Hepatocyte (in vitro differentiated cells): ENCODE measurements at regions not wholly inside any gene's neighbourhood (a gene's known extent, or its start where the extent isn't known, plus 50 kb on each side); places are given as distances from the start of the nearest gene placed in this dataset.

ENCODE experiments used
- DNase-seq: peaks from one replicate; pipeline ENCODE4 v3.0.0-alpha.2; 2016; ENCODE audit warnings: low spot score
- H2AFZ ChIP-seq: fragments of 200-600 bp; sonication (generic); 2 replicates; pipeline ENCODE4 v1.6.0; 2016; ENCODE audit warnings: antibody characterized with exemption, mild to moderate bottlenecking
- H3K27ac ChIP-seq: fragments of 200-600 bp; sonication (generic); 2 replicates; pipeline ENCODE4 v1.5.1; 2016; ENCODE audit warnings: mild to moderate bottlenecking
- H3K27me3 ChIP-seq: fragments of 200-600 bp; sonication (generic); 2 replicates; pipeline ENCODE4 v1.6.1; 2016
- H3K36me3 ChIP-seq: fragments of 200-600 bp; sonication (generic); replicated peaks from 2 replicates; pipeline ENCODE4 v1.5.1; 2016; ENCODE audit warnings: low read depth; ENCODE audit not compliant: insufficient read depth
- H3K4me1 ChIP-seq: fragments of 200-600 bp; sonication (generic); 2 replicates; pipeline ENCODE4 v1.5.1; 2016; ENCODE audit warnings: mild to moderate bottlenecking, moderate library complexity; ENCODE audit not compliant: insufficient read depth
- H3K4me2 ChIP-seq: fragments of 200-600 bp; sonication (generic); 2 replicates; pipeline ENCODE4 v1.6.0; 2016
- H3K4me3 ChIP-seq: fragments of 200-600 bp; sonication (generic); 2 replicates; pipeline ENCODE4 v1.5.1; 2016; ENCODE audit warnings: mild to moderate bottlenecking
- H3K79me2 ChIP-seq: fragments of 200-600 bp; sonication (generic); 2 replicates; pipeline ENCODE4 v1.6.0; 2017; ENCODE audit warnings: mild to moderate bottlenecking
- H3K9me2 ChIP-seq: fragments of 200-600 bp; sonication (generic); replicated peaks from 2 replicates; pipeline ENCODE4 v1.6.0; 2017; ENCODE audit warnings: mild to moderate bottlenecking; ENCODE audit not compliant: insufficient read depth
- H3K9me3 ChIP-seq: fragments of 200-600 bp; sonication (generic); 2 replicates; pipeline ENCODE4 v1.5.1; 2016; ENCODE audit warnings: low read depth, mild to moderate bottlenecking
- H4K20me1 ChIP-seq: fragments of 200-600 bp; sonication (generic); 2 replicates; pipeline ENCODE4 v1.6.0; 2016; ENCODE audit warnings: mild to moderate bottlenecking; ENCODE audit not compliant: insufficient read depth, poor library complexity, severe bottlenecking
- EZH2 ChIP-seq: fragments of 200-600 bp; sonication (generic); IDR thresholded peaks from 2 replicates; pipeline ENCODE4 v1.6.1; 2016; ENCODE audit warnings: antibody characterized with exemption, mild to moderate bottlenecking, borderline replicate concordance
- EZH2phosphoT487 ChIP-seq: fragments of 200-600 bp; sonication (generic); IDR thresholded peaks from one replicate; pipeline ENCODE4 v1.6.1; 2018; ENCODE audit warnings: antibody characterized with exemption, mild to moderate bottlenecking, low read depth, moderate library complexity; ENCODE audit not compliant: unreplicated experiment, severe bottlenecking
- WGBS: methylation state at CpG from one replicate; pipeline ENCODE4 v1.1.6; 2016; ENCODE audit warnings: low lambda C conversion rate; ENCODE audit errors: missing lambda C conversion rate; 5-methylcytosine and 5-hydroxymethylcytosine counted together
- TF ChIP-seq, protein P1 (sequence below): fragments of 200-600 bp; sonication (generic); IDR thresholded peaks from 2 replicates; pipeline ENCODE4 v1.5.1; 2016; ENCODE audit warnings: antibody characterized with exemption, mild to moderate bottlenecking; ENCODE audit not compliant: poor library complexity

DNA sequence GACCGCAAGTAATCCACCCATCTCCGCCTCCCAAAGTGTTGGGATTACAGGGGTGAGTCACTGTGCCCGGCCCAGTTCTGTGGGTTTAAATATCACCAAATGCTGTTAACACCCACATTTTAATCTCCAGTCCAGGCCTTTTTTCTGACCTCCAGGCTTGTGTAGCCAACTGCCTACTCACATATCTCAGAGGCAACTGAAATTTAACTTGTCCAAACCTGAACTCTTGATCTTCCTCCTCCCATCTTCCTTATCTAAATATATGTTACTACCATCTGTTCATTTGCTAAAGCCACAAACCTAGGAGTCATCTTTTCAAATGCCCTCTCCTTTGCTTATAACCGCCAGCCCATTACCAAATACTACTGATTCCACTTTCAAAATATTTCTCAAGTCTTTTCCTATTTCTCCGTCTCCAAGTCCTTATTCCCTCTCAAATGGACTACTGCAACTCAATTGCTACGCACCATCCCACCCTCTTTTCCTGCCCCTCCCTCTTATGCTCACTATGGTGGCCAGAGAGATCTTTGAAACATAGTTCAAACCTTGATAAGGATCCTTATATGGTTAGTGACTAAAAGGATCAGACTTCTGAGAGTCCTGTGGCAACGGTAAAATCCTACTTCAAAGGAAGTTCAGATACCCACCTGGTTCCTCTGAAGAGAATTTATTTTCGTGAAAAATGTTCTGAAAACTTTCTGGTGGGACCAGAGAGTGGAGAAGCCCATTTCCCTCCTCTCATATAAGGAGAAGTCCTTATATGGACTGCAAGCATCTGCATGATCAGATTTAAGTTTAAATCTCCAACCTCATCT is 78.5 kb upstream of the CDC42BPA start:
- H3K9me3 ChIP-seq = no peaks in the 10 kb centered on the region
- no peak overlapping the region for H3K4me3 ChIP-seq
- no peaks in the 10 kb centered on the region for H3K27me3 ChIP-seq
- no peak overlapping the region for H3K4me2 ChIP-seq
- H3K27ac ChIP-seq = no peak overlapping the region
- H2AFZ ChIP-seq = no peak overlapping the region
- no peak for DNase-seq
- H3K9me2 ChIP-seq = no peaks in the 10 kb centered on the region
- H4K20me1 ChIP-seq = no peaks in the 10 kb centered on the region
- H3K79me2 ChIP-seq = no peaks in the 10 kb centered on the region
- TF ChIP-seq, protein P1, sequence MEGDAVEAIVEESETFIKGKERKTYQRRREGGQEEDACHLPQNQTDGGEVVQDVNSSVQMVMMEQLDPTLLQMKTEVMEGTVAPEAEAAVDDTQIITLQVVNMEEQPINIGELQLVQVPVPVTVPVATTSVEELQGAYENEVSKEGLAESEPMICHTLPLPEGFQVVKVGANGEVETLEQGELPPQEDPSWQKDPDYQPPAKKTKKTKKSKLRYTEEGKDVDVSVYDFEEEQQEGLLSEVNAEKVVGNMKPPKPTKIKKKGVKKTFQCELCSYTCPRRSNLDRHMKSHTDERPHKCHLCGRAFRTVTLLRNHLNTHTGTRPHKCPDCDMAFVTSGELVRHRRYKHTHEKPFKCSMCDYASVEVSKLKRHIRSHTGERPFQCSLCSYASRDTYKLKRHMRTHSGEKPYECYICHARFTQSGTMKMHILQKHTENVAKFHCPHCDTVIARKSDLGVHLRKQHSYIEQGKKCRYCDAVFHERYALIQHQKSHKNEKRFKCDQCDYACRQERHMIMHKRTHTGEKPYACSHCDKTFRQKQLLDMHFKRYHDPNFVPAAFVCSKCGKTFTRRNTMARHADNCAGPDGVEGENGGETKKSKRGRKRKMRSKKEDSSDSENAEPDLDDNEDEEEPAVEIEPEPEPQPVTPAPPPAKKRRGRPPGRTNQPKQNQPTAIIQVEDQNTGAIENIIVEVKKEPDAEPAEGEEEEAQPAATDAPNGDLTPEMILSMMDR = no peak
- TF ChIP-seq EZH2phosphoT487 = no peak
- 76% methylated on average over 8 of the region's 8 CpGs for WGBS
- no peaks in the 10 kb centered on the region for H3K36me3 ChIP-seq
- H3K4me1 ChIP-seq = no peaks in the 10 kb centered on the region

DNA sequence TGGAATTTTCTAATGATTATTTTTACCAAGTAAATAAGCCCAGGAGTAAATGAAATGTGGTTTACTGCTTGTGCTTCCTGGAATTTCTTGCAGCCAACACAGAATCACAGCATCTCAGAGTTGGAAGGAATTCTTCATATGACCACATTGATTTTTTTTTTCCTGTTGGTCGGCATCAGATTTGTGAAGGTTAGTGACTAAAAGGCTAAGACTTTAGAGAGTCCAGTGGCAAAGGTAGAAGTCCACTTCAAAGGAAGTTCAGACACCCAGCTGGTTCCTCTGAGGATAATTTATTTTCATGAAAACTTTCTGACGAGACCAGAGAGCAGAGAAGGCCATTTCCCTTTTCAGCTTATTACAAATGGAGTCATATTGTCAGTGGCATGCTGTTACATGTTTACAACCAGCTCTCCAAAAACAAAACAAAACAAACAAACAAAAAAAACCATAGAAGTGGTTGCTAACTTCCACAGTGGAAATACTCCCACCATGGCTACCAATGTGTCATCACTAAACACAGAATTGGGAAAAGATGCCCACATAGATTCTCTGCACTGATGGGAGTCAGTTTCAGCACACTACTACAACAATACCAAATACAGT is 77.2 kb upstream of the CDC42BPA start:
- TF ChIP-seq, protein P1 = no peak
- H3K4me2 ChIP-seq = no peak overlapping the region
- H3K4me3 ChIP-seq = no peak overlapping the region
- no peak overlapping the region for H3K27ac ChIP-seq
- WGBS = 72% methylated on average over 2 of the region's 2 CpGs
- no peaks in the 10 kb centered on the region for H3K9me2 ChIP-seq
- DNase-seq = no peak
- no peaks in the 10 kb centered on the region for H3K27me3 ChIP-seq
- H3K9me3 ChIP-seq = no peaks in the 10 kb centered on the region
- no peaks in the 10 kb centered on the region for H3K36me3 ChIP-seq
- no peaks in the 10 kb centered on the region for H4K20me1 ChIP-seq
- no peak overlapping the region for H2AFZ ChIP-seq
- no peaks in the 10 kb centered on the region for H3K79me2 ChIP-seq
- H3K4me1 ChIP-seq = no peaks in the 10 kb centered on the region

DNA sequence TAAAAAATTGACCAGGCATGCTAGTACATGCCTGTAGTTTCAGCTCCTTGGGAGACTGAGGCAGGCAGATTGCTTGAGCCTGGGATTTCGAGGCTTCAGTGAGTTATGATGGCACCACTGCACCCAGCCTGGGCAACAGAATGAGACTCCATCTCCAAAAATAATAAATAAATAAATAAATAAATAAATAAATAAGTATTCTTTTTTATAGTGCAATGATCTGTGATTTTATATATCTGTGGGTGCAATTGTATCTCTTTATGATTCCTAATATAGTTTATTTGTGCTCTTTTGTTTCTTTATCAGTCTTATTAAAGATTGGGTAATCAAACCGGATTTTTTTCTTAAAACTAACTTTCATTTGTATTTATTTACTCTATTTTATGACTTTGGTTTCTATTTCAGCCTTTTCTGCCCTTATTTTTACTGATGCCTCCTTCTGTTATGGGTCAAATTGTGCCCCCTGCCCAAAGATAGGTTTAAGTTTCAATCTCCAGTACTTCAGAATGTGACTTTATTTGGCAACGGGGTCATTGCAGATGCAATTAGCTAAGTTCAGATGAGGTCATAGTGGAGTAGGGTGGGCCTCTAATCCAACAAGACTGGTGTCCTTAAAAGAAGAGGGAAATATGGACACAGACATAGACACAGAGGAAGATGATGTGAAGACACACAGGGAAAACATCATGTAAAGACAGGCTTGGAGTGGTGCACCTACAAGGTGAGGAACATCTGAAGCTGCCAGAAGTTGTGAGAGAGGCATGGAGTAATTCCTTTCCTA is 74.9 kb upstream of the CDC42BPA start:
- Histone ChIP-seq H2AFZ (no peak overlapping the region), H3K36me3 (no peaks in the 10 kb centered on the region), H3K4me3 (no peak overlapping the region), H3K27ac (no peak overlapping the region), H3K9me3 (no peaks in the 10 kb centered on the region), H3K4me1 (no peaks in the 10 kb centered on the region), H4K20me1 (no peaks in the 10 kb centered on the region), H3K79me2 (no peaks in the 10 kb centered on the region), H3K9me2 (no peaks in the 10 kb centered on the region), H3K4me2 (no peak overlapping the region), H3K27me3 (no peaks in the 10 kb centered on the region)
- no peak for TF ChIP-seq EZH2
- TF ChIP-seq, protein P1 = no peak
- TF ChIP-seq EZH2phosphoT487 = no peak
- 40% methylated on average over 3 of the region's 3 CpGs for WGBS
- DNase-seq = no peak
